ENCODE measurements at regions not wholly inside any gene's neighbourhood (a gene's known extent, or its start where the extent isn't known, plus 50 kb on each side); places are given as distances from the start of the nearest gene placed in this dataset.

DNA sequence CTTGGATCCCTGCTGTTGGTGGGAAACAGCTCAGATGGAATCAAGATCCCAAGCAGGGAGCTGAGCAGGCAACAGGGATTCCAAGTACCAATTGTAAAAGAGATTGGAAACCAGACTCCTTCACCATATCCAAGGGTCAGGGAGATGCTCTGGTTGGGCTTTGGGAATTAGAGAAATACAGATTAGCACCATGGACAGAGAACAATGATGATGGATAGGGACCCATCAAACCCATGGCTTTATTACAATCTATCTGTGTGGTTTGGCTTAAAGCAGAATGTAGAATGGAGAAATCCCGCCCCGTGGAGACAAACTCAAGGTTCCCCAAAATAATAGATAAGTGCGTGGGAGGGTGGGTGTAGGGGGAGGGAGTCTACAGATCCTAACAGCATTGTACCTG, 120.7 kb upstream of the CSF3R start:
- no peak for DNase-seq

GRCh38 chr1:36602184-36602583, 119.5 kb upstream of the CSF3R start:
- no peak for DNase-seq

DNA sequence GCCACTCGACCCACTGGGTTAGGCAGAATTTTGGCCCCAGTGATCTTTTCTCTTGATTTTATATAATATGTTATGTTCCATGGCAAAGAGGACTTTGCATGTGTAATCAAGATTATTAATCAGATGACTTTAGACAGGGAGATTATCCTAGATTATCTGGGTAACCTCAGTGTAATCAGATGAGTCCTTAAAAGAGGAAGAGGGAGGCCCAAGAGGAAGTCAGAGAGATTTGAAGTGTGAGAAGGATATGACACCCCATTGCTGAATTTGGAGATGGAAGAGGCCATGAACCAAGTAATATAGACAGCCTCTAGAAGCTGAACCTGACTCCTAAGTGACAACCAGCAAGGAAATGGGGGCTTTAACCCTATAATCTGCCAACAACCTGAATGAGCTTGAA, 117.1 kb upstream of the CSF3R start:
- DNase-seq, result no peak

GRCh38 chr1:36597514-36597913, 114.8 kb upstream of the CSF3R start:
- no peak for DNase-seq

GRCh38 chr1:36595921-36596320, 113.2 kb upstream of the CSF3R start:
- DNase-seq, result no peak

DNA sequence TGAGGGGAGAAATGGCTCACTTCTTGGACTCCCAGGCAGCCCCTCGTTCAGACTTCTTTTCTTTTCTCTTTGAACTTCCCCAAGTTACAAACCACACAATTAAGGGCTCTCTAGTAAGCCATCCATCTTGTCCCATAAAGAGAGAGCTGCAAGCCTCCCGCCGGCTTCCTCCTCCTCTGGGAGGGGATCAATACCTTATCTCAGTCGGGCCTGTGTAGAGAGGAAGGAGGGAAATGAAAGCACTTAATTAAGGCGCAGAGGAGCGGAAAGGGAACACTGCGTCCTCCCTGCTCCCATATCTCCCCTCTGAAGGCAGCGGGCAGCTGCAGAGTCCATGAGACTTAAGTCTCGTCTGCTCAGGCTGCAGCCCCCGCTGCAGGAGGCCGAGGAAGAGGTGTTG, 112.6 kb upstream of the CSF3R start:
- no peak for DNase-seq

DNA sequence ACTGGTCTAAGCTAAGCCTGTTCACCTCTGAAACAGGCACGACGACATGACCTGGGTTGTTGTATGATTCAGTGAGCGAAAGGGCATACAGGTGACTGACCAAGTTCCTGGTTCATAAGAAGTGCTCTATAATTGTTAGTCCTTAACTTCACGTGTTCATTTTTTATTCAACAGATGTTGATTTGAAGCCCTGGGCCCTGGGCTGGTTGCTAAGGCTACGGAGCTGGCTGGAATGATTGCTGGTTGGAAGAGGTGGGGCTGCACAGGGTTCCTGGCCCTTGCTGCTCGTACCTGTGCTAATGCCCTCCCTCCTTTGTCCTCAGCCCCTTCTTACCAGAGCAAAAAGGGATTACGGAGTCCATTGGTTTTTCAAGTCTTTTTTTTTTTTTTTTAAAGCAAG, 111.3 kb upstream of the CSF3R start:
- DNase-seq, result no peak

GRCh38 chr1:36591278-36591677, 108.6 kb upstream of the CSF3R start:
- DNase-seq, result no peak

- DNase-seq, result no peak
Measured at GRCh38 chr1:36590771-36591170, 108.1 kb upstream of the CSF3R start.

DNA sequence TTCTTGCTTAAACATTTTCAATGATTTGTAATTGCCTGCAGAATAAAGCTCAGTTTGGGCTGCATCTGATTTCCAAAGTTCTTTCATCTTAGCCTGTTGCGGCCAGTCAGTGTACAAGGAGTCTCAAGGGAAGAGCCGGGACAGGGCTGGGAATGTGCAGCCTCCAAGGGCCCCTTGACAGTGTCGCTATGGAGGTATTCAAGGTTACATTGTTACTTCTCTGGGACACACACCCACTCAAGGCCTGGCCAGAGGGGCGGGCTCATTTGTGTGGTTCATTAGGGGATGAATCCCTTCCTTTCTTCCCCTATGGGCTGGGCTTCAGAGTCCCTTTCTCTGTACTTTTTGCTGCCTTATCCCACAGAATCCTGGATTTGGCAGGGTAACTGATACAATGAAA, 107.6 kb upstream of the CSF3R start:
- DNase-seq, result no peak

GRCh38 chr1:36588972-36589371, 106.3 kb upstream of the CSF3R start:
- no peak for DNase-seq

DNA sequence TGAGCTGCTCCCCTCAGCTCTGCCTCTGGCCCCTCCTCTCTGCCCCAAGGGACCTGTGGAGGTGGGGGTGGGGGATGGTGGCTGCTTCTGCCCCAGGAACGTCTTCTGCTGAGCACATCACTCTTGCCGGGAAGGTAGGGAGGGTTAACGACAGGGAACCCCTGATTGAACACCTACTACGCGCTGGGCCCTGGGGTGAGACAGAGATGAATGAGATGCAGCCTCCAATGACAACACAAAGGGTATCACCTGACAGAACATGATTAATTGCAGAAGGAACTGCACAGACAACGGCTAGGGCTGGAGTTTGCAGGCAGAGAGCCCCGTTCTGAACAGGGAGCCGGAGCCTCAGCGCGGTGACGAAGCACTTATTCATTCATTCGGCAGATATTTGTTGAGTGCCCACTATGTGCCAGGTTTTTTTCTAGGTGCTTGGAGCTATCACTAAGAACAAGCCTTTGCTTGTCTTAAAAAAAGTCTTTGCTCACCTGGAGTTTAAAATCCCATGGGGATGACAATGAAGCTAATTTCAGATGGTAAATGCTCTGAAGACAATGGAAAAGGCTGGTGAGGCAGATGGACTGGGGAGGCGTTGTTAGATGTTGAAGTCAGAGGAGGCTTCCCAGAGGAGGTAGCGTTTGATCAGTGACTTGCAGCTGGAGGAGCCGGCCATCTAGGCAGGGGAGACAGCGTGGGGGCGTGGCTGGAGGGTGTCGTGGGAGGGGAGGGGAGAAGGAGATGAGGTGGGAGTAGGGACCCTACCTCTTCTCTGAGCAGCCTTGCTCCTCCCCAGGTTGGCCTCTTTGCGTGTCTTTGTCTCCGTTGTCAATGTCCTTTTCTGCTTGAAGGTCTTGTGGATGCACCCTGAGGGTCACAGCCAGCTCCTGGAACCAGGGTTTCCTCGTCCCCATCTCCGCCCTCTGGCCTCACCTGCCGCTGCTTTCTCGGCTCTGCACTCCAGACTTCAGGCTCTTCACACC, 103.1 kb upstream of the CSF3R start:
- no peak for DNase-seq

DNA sequence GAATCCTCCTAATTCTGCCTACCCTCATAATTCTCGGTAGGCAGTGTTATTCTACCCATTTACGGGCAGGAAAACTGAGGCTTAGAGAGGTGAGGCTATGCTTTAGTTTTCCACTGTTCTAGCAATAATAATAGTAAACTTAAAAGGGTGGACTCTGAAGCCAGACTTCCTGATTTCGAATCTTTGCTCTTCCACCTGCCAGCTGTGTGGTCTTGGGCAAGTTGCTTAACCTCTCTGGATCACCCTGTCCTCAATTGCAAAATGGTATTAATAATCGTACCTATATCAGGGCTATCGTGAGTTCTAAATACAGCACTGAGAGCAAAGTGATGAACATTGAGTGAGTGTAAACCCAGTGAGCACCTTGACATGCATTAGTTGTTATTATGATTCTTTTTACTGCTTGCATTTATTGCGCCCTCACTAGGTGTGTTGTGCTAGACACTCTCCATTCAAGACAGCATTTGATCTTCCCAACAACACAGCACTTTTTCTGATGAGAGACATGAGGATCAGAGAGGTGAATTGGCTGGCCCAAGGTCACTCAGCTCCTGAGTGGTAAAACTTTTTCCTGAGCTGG, 102.3 kb upstream of the CSF3R start:
- DNase-seq, result no peak

DNA sequence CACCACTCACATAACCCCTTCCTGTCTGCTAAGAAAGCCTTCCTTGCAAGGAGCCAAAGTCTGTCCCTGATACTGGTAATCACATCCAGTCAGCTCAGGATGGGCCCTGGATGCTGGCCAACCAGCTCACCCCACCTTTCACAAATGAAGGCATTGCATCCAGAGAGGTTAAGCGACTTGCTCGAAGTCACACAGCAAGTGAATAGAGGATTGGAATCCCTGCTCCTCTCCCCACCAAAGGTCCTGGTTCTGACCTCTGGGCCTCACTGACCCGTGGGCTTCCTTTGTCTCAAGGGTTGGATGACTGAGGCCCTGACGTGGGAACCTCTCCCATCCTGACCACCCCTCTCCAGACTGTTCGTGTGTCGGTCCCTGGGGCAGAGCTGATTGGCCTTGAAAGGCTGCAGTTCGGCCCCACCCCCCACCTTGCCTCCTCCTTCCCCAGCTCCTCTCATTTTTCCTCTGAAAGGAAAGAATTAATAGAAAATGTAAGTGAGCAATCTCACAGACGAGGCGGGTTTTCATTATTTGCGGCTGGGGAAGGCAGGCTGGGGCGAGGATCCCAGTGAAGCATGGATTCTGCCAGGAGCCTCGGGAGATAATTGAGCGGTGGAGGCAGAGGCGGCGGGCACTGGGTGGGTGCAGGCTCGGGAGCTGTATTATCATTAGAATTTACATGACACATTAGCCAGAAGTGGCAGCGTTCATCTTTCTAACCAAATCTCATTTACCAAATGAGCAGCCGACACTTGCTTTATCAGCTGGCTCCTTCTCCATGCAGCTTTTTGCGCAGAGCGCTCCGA, 101.5 kb upstream of the CSF3R start:
- DNase-seq, result no peak

DNA sequence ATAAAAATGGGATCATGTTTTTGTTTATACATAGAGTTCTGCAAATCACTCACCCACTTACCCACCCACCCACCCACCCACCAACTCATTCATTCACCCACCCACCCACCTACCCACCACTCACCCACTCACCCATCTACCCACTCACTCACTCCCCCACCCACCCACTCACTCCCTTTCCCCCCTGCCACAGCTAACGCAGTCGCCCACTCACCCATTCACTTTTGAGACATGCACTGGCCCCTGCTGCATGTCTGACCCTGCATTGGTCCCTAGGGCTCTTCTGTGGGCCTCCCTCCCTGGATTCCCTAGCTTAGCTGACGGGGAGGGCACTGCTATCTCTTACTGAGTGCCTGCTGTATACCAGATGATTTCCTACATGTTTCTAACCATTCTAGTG, 100.4 kb upstream of the CSF3R start:
- DNase-seq, result no peak

DNA sequence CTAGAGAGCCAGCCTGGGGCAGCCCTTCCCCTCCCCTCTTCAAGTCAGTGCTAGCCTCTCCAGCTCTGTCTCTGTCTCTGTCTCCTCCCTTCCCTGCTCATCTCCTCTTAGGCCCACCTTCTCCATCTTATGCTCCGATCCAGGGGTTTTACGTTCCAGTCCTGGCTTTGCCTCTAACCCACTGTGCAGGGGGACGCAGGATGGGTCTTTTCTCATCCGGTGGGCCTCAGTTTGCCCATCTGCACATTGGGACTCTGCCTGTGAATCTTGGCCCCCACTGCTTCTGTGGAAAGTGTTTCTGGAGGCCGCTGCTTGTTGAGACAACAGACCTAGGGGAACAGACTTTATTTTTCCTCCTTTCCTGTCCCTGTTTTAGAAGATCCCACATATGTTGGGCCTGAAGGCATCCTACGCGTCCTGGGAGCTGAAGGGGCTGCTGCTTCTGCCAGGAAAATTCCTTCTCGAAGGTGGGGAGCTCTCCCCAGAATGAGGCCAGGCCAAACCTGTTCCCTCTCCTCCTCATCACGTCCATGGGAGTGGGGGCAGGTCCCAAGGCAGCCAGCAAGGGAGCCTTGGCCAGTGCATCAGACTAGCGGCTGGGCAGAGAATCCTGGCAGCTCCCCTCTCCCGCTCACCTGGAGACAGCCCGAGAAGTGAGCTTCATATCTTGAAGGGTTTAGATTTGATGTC, 99.5 kb upstream of the CSF3R start:
- no peak for DNase-seq

GRCh38 chr1:36580524-36580923, 97.8 kb upstream of the CSF3R start:
- no peak for DNase-seq

- no peak for DNase-seq
Measured at GRCh38 chr1:36579039-36579438, 96.3 kb upstream of the CSF3R start.

DNA sequence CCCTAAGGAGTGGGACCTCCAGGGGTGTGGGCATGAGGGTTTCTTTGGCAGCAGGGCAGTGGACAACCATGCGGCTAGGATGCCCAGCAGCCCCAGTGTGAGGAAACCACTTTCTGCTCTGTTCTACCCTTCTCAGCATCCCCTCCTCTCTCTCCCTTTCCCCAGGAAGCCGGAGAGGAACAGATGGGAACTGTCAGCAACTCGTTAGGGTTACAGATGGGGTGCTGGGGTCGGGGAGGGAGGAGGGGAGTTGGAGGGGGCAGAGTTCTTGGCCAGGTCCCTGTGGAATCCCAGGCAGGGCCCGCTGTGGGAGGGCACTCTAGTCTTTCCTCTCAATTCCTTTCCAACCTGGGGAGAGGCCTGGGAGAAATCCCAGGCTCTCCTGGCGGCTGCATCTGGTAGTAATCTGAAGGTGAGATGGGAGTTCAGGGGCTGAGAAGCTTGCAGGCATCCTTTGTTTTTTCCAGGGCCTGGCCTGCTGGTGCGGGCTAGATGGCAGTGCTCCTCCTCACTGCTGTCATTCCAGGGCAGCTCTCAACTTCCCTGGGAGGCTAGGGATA, 93.9 kb upstream of the CSF3R start:
- DNase-seq, result no peak

- peak; percentile 49 for DNase-seq
Measured at GRCh38 chr1:36576118-36576517, 93.4 kb upstream of the CSF3R start.

DNA sequence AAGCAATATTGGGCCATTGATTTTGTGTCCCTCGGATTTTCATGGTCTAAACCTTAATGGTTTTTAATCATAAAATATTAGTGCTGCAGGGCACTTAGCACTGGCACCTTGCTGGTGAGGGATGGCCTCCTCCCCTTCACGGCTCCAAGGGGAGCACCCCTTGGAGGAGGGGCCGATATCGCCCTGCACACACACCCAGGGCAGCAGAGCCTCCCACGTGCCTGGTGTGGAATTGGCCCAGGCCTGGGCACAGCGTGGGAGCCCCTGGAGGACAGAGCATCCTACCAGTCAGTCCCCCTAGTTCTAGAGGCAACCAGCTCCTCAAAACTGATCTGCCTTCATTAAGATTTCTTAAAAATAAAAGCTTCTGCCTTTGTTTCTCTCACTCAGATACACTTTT, 90.7 kb upstream of the CSF3R start:
- no peak for DNase-seq

DNA sequence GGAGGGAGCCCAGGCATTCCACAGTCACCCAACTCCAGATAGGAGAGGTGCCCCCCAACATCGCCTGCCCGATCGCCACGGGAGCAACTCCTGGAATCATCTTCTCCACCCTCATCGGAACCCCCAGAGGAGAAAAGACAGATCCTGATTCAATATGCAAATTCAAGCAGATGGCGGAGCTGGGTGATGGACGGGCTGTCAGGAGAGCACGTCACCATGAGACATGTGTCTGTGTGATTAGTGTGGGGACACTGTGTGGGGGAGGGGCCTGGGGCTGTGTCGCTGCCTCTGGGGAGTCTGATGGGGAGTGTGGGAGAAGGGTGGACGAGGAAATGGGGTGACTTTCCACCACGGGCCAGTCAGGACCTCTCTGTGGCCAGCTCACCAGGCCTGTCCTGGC, 90.2 kb upstream of the CSF3R start:
- DNase-seq, result no peak
